ENCODE measurements at regions not wholly inside any gene's neighbourhood (a gene's known extent, or its start where the extent isn't known, plus 50 kb on each side); places are given as distances from the start of the nearest gene placed in this dataset.
A peak's percentile ranks its signal among the peaks of the same experiment; 100 is the strongest.

GRCh38 chr7:93737953-93738352 is 152.6 kb downstream of the TFPI2 start:
- H3K4me2 ChIP-seq = no peak overlapping the region
- H3K27ac ChIP-seq = no peak overlapping the region
- CTCF ChIA-PET = no interaction called here
- FAIRE-seq (no peak), ATAC-seq (no peak), DNase-seq (ENCODE audit: low read depth in 1 of 2, low spot score in 1 of 2) (no peak)
- TF ChIP-seq HES2 (IDR thresholded peaks at IDR 0.05) (no peak), POLR2AphosphoS2 (conservative IDR thresholded peaks at IDR 0.05; ENCODE audit: low read length) (no peak), E2F6 (IDR thresholded peaks at IDR 0.05; ENCODE audit: borderline replicate concordance, low read depth) (no peak), CTCF (IDR thresholded peaks at IDR 0.05) (no peak)
- H3K4me1 ChIP-seq = no peaks in the 10 kb centered on the region; the same call in 2 of the 3 replicates
- POLR2A ChIA-PET = no interaction called here
- H3K9me3 ChIP-seq = no peaks in the 10 kb centered on the region
- 63% methylated on average over 2 of the region's 2 CpGs for WGBS (ENCODE audit: missing lambda C conversion rate)
- no peak overlapping the region for H3K4me3 ChIP-seq

GRCh38 chr7:93736668-93737369 is 153.7 kb downstream of the TFPI2 start:
- Histone ChIP-seq H3K4me2 (no peak overlapping the region), H3K4me3 (no peak overlapping the region), H3K4me1 (no peaks in the 10 kb centered on the region; the same call in 2 of the 3 replicates), H3K27ac (no peak overlapping the region), H3K9me3 (no peaks in the 10 kb centered on the region)
- FAIRE-seq (peak; percentile 54), ATAC-seq (no peak), DNase-seq (ENCODE audit: low read depth in 1 of 2, low spot score in 1 of 2) (no peak)
- ChIA-PET POLR2A (no interaction called here), CTCF (no interaction called here)
- 52% methylated on average over 2 of the region's 2 CpGs for WGBS (ENCODE audit: missing lambda C conversion rate)
- TF ChIP-seq KDM1A (IDR thresholded peaks at IDR 0.05; ENCODE audit: low read depth) = no peak
- TF ChIP-seq GATA3 (IDR thresholded peaks at IDR 0.05; ENCODE audit: borderline replicate concordance) = peak; percentile 48; the same call in 1 of the 2 replicates
- no peak for TF ChIP-seq NPAS2 (CRISPR knock-in tag; IDR thresholded peaks at IDR 0.05; ENCODE audit: borderline replicate concordance)
- no peak for TF ChIP-seq HMGXB4 (CRISPR knock-in tag; IDR thresholded peaks at IDR 0.05; ENCODE audit: borderline replicate concordance)
- no peak for TF ChIP-seq FOXS1 (CRISPR knock-in tag; IDR thresholded peaks at IDR 0.05)
- TF ChIP-seq CBX8 (IDR thresholded peaks at IDR 0.05) = no peak
- no peak for TF ChIP-seq PHF8 (IDR thresholded peaks at IDR 0.05; ENCODE audit: borderline replicate concordance, low read depth)

- Histone ChIP-seq H3K4me2 (no peak overlapping the region), H3K9me3 (no peaks in the 10 kb centered on the region), H3K4me1 (no peaks in the 10 kb centered on the region), H3K27ac (no peak overlapping the region), H3K4me3 (no peak overlapping the region)
- WGBS (ENCODE audit: missing lambda C conversion rate) = 41% methylated on average over 2 of the region's 2 CpGs
- ChIA-PET POLR2A (no interaction called here), CTCF (no interaction called here)
- ATAC-seq (no peak), FAIRE-seq (no peak), DNase-seq (ENCODE audit: low read depth in 1 of 2, low spot score in 1 of 2) (no peak)
- no peak for TF ChIP-seq BHLHE40 (IDR thresholded peaks at IDR 0.05; ENCODE audit: low read depth, low read length)
- TF ChIP-seq NPAS2 (CRISPR knock-in tag; IDR thresholded peaks at IDR 0.05; ENCODE audit: borderline replicate concordance) = no peak
- no peak for TF ChIP-seq MYC (IDR thresholded peaks at IDR 0.05; ENCODE audit: borderline replicate concordance, low read length)
- TF ChIP-seq POLR2AphosphoS2 (conservative IDR thresholded peaks at IDR 0.05; ENCODE audit: low read length) = no peak
- TF ChIP-seq ESRRA (IDR thresholded peaks at IDR 0.05; ENCODE audit: borderline replicate concordance, low read length) = no peak
- TF ChIP-seq CBX2 (IDR thresholded peaks at IDR 0.05; ENCODE audit: borderline replicate concordance, low read depth) = no peak
- no peak for TF ChIP-seq CHD2 (IDR thresholded peaks at IDR 0.05; ENCODE audit: low read length, partially characterized antibody)
- no peak for TF ChIP-seq FOSL2 (IDR thresholded peaks at IDR 0.05)
- no peak for TF ChIP-seq FOSL2 (CRISPR knock-in tag; IDR thresholded peaks at IDR 0.05)
- no peak for TF ChIP-seq EHF (CRISPR knock-in tag; IDR thresholded peaks at IDR 0.05)
- TF ChIP-seq CEBPB (IDR thresholded peaks at IDR 0.05) = no peak
- TF ChIP-seq HES2 (IDR thresholded peaks at IDR 0.05) = no peak
- TF ChIP-seq JUNB (IDR thresholded peaks at IDR 0.05) = no peak
- TF ChIP-seq ATOH8 (CRISPR knock-in tag; IDR thresholded peaks at IDR 0.05; ENCODE audit: low read depth) = no peak
- TF ChIP-seq NFE2L2 (conservative IDR thresholded peaks at IDR 0.05; ENCODE audit: low read length) = no peak
- TF ChIP-seq HOXB13 (CRISPR knock-in tag; IDR thresholded peaks at IDR 0.05; ENCODE audit: low read depth) = no peak
- TF ChIP-seq USF2 (IDR thresholded peaks at IDR 0.05) = no peak
Measured at GRCh38 chr7:93728292-93728691, 153.8 kb upstream of the CALCR start.

Data from A549 (cell line).